Liver (tissue), 3 donors: ENCODE measurements at regions not wholly inside any gene's neighbourhood (a gene's known extent, or its start where the extent isn't known, plus 50 kb on each side); places are given as distances from the start of the nearest gene placed in this dataset.

Experiments
- CTCF ChIP-seq: fragments of 150-350 bp; IDR thresholded peaks from 2 replicates; pipeline ENCODE4 v1.5.1; 2017; ENCODE audit warnings: improper control_type of control experiment, low read depth, low read length; ENCODE audit not compliant: missing input control
- GABPA ChIP-seq, 2 donors: IDR thresholded peaks in 1 of 2; conservative IDR thresholded peaks in 1 of 2; 2 replicates each; pipeline ENCODE4 v1.6.1; 2016; ENCODE audit warnings: antibody characterized with exemption in 2 of 2, mild to moderate bottlenecking in 1 of 2, moderate library complexity in 1 of 2
- HNF4G ChIP-seq: IDR thresholded peaks from 2 replicates; pipeline ENCODE4 v1.6.1; 2016; ENCODE audit warnings: antibody characterized with exemption
- MAX ChIP-seq: IDR thresholded peaks from 2 replicates; pipeline ENCODE4 v1.6.1; 2016; ENCODE audit warnings: antibody characterized with exemption
- donor health status: healthy.
- donor health status: healthy.

- TF ChIP-seq HNF4G: no peak
- no peak for TF ChIP-seq CTCF
- no peak for TF ChIP-seq GABPA (IDR thresholded peaks at IDR 0.05 in 1 of 2, conservative IDR thresholded peaks at IDR 0.05 in 1 of 2)
- no peak for TF ChIP-seq MAX
Measured at GRCh38 chr4:185870366-185870765, 58.4 kb upstream of the SORBS2 start.
